ENCODE measurements at regions not wholly inside any gene's neighbourhood (a gene's known extent, or its start where the extent isn't known, plus 50 kb on each side); places are given as distances from the start of the nearest gene placed in this dataset.

DNA sequence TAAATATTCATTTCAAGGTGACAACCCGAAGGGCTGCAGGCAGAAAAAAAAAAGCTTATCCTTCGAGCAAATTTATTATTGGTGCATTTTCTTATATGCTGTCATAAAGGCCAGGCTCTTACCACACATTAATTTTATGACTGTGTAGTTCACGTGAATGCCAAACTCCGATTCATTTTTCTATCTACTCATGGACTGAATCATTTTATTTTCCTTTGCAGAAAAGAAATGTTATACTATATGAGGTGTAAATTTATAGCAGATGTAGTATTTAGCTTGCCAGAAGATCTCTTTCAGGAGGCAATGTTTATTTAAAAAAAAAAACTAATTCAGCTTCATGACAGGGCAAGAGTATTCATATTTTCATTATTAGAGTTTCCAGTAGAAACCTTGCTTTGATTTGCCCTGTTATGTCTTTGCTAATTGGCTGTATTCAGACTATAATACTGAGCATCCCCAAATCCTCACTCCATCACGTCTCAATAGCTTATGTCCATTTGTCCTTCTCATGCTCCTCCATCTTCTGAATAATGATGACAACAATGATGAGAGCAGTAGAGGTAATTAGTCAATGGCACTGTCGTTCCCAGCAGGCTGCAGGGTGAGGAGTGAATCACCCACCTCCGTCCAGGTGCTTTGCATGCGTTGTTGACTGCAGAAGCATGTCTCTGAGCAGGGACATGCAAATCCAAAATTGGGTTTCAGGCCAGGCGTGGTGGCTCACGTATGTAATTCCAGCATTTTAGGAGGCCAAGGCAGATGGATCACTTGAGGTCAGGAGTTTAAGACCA, 101.1 kb upstream of the RAB12 start:
- peak; percentile 1 for DNase-seq (ENCODE audit: extremely low read depth, low read depth)
- no peak for TF ChIP-seq CTCF (IDR thresholded peaks at IDR 0.05; ENCODE audit: low read depth, low read length)

- no peak for TF ChIP-seq CTCF (IDR thresholded peaks at IDR 0.05; ENCODE audit: low read depth, low read length)
- no peak for DNase-seq (ENCODE audit: extremely low read depth, low read depth)
Observed at GRCh38 chr18:8513249-8513648, 96.0 kb upstream of the RAB12 start.

GRCh38 chr18:8514409-8514808, 94.8 kb upstream of the RAB12 start:
- no peak for TF ChIP-seq CTCF (IDR thresholded peaks at IDR 0.05; ENCODE audit: low read depth, low read length)
- no peak for DNase-seq (ENCODE audit: extremely low read depth, low read depth)

DNA sequence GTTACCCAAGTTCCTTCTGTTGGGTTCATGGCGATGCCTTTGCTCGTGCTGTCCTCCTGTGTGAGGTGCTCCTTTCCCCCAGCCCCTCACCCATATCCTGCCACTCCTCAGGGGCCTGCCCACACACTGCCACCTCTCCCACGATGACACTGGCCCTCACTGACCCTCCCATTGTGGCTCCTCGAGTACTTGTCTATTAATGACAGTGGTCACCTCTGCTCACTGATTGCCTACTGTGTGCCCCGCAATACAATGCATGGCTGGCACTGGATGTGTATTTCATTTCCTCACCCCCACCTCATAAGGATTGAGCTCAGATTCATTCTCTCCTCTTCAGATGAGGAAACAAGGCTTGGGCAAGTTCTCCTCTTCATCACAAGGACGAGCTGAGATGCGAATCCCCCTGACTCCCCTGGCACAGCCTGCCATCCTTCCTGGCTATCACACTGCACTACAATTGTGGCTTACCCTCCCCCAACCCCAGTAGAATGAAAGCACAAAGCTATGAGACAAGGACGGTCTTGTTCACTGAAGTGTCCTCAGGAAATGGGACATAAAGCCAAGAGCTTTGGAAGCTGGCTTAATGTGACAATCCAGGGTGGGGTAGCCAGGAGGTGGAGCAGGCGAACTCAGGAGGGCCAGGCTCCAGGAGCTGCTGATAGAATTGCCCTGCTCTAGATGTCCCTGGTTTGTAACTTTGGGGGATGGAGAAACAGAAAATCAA, 93.9 kb upstream of the RAB12 start:
- no peak for DNase-seq (ENCODE audit: extremely low read depth, low read depth)
- no peak for TF ChIP-seq CTCF (IDR thresholded peaks at IDR 0.05; ENCODE audit: low read depth, low read length)

GRCh38 chr18:8516371-8517250, 92.6 kb upstream of the RAB12 start:
- TF ChIP-seq CTCF (IDR thresholded peaks at IDR 0.05; ENCODE audit: low read depth, low read length) = no peak
- DNase-seq (ENCODE audit: extremely low read depth, low read depth) = no peak

DNA sequence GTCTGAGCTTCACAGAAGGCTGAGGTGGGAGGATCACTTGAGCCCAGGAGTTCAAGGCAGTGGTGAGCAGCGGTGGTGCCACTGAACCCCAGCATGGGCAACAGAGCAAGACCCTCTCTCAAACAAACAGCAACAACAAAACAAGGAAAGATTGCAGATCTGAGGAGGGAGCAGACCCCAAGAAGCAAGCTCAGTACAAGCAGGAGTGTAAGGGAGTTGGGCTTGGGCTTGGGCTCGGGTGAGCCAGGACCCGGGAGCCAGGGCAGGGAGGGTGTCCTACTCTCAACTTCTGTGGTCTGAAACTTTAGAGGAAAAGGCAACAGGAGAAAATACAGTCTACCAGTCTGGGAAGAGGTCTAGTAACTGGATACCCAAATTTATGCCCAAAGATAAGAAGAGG, 92.0 kb upstream of the RAB12 start:
- TF ChIP-seq CTCF (IDR thresholded peaks at IDR 0.05; ENCODE audit: low read depth, low read length) = no peak

More for the DNA sequence above, 92.0 kb upstream of the RAB12 start:
- DNase-seq (ENCODE audit: extremely low read depth, low read depth) = no peak

Measured in AG09319 (cell line).